T-helper 2 cell treated with Interferon-gamma antibody and Interleukin-4, amounts not matched to agents 5 μg/mL and 100 μg/mL, for 36 hours (primary cell): ENCODE measurements at regions not wholly inside any gene's neighbourhood (a gene's known extent, or its start where the extent isn't known, plus 50 kb on each side); places are given as distances from the start of the nearest gene placed in this dataset.
"Not testable (repeated sequence)": the region's sequence is repeated elsewhere in the genome, so short reads cannot be mapped to it uniquely, and the experiment has no call there.

Experiments used
- DNase-seq: peaks from one replicate; pipeline ENCODE4 v3.0.0; 2021; ENCODE audit warnings: low spot score
- H3K27ac Mint-ChIP-seq: one replicate; pipeline ENCODE4 v1.8.0; 2021; ENCODE audit warnings: mild to moderate bottlenecking, mixed read lengths
- H3K27me3 Mint-ChIP-seq: one replicate; pipeline ENCODE4 v1.8.0; 2021; ENCODE audit warnings: low read depth, mixed read lengths
- H3K36me3 Mint-ChIP-seq: one replicate; pipeline ENCODE4 v1.8.0; 2021; ENCODE audit warnings: low read depth, mixed read lengths
- H3K4me1 Mint-ChIP-seq: one replicate; pipeline ENCODE4 v1.8.0; 2021; ENCODE audit warnings: low read depth, mixed read lengths
- H3K4me3 Mint-ChIP-seq: one replicate; pipeline ENCODE4 v1.8.0; 2022; ENCODE audit warnings: mild to moderate bottlenecking, moderate library complexity, mixed read lengths
- H3K9me3 Mint-ChIP-seq: one replicate; pipeline ENCODE4 v1.8.0; 2021; ENCODE audit warnings: mixed read lengths

GRCh38 chr4:115973768-115974167 lies 860.3 kb upstream of the NDST4 start:
- Mint-ChIP-seq H3K27ac (no peak overlapping the region), H3K9me3 (no peaks in the 10 kb centered on the region), H3K4me1 (no peaks in the 10 kb centered on the region), H3K27me3 (no peaks in the 10 kb centered on the region), H3K4me3 (no peak overlapping the region), H3K36me3 (no peaks in the 10 kb centered on the region)
- DNase-seq: no peak

GRCh38 chr4:115972967-115973366 lies 859.5 kb upstream of the NDST4 start:
- H3K27ac Mint-ChIP-seq: no peak overlapping the region
- no peaks in the 10 kb centered on the region for H3K4me1 Mint-ChIP-seq
- H3K4me3 Mint-ChIP-seq: no peak overlapping the region

GRCh38 chr4:115970859-115971258 lies 857.4 kb upstream of the NDST4 start:
- H3K4me1 Mint-ChIP-seq: no peaks in the 10 kb centered on the region

More at GRCh38 chr4:115972967-115973366, 859.5 kb upstream of the NDST4 start:
- DNase-seq: no peak
- no peaks in the 10 kb centered on the region for H3K36me3 Mint-ChIP-seq
- H3K27me3 Mint-ChIP-seq: no peaks in the 10 kb centered on the region
- no peaks in the 10 kb centered on the region for H3K9me3 Mint-ChIP-seq

GRCh38 chr4:115969756-115970155 lies 856.3 kb upstream of the NDST4 start:
- Mint-ChIP-seq H3K27me3 (no peaks in the 10 kb centered on the region), H3K36me3 (no peaks in the 10 kb centered on the region), H3K4me3 (no peak overlapping the region), H3K27ac (no peak overlapping the region), H3K4me1 (no peaks in the 10 kb centered on the region), H3K9me3 (no peaks in the 10 kb centered on the region)
- DNase-seq: no peak

More at GRCh38 chr4:115970859-115971258, 857.4 kb upstream of the NDST4 start:
- Mint-ChIP-seq H3K4me3 (no peak overlapping the region), H3K27me3 (no peaks in the 10 kb centered on the region), H3K36me3 (no peaks in the 10 kb centered on the region), H3K27ac (no peak overlapping the region), H3K9me3 (no peaks in the 10 kb centered on the region)
- no peak for DNase-seq

- Mint-ChIP-seq H3K4me3 (no peak overlapping the region), H3K27me3 (no peaks in the 10 kb centered on the region), H3K27ac (no peak overlapping the region), H3K9me3 (no peaks in the 10 kb centered on the region), H3K4me1 (no peaks in the 10 kb centered on the region), H3K36me3 (no peaks in the 10 kb centered on the region)
- DNase-seq: no peak
Measured at GRCh38 chr4:115965588-115965987, 852.2 kb upstream of the NDST4 start.

GRCh38 chr4:115956054-115956796 lies 842.8 kb upstream of the NDST4 start:
- not testable (repeated sequence) for H3K36me3 Mint-ChIP-seq, DNase-seq, H3K27me3 Mint-ChIP-seq, H3K9me3 Mint-ChIP-seq, H3K4me3 Mint-ChIP-seq, H3K4me1 Mint-ChIP-seq, H3K27ac Mint-ChIP-seq

- H3K27ac Mint-ChIP-seq: no peak overlapping the region
- no peak overlapping the region for H3K4me3 Mint-ChIP-seq
- no peaks in the 10 kb centered on the region for H3K27me3 Mint-ChIP-seq
- DNase-seq: no peak
- no peaks in the 10 kb centered on the region for H3K36me3 Mint-ChIP-seq
- peaks cover 8% of the 10 kb centered on the region for H3K4me1 Mint-ChIP-seq
- H3K9me3 Mint-ChIP-seq: peaks cover 9% of the 10 kb centered on the region
Measured at GRCh38 chr4:115950806-115951205, 837.4 kb upstream of the NDST4 start.

- not testable (repeated sequence) for H3K4me1 Mint-ChIP-seq, H3K27me3 Mint-ChIP-seq, DNase-seq, H3K27ac Mint-ChIP-seq, H3K36me3 Mint-ChIP-seq, H3K4me3 Mint-ChIP-seq, H3K9me3 Mint-ChIP-seq
Measured at GRCh38 chr4:115949974-115950743, 836.7 kb upstream of the NDST4 start.

GRCh38 chr4:115945026-115945425 lies 831.6 kb upstream of the NDST4 start:
- Mint-ChIP-seq H3K27me3 (no peaks in the 10 kb centered on the region), H3K9me3 (peaks cover 10% of the 10 kb centered on the region), H3K4me3 (no peak overlapping the region), H3K27ac (no peak overlapping the region), H3K36me3 (no peaks in the 10 kb centered on the region), H3K4me1 (peaks cover 3% of the 10 kb centered on the region)
- DNase-seq: no peak

GRCh38 chr4:115944146-115944905 lies 830.9 kb upstream of the NDST4 start:
- H3K27ac Mint-ChIP-seq: no peak overlapping the region
- H3K4me1 Mint-ChIP-seq: no peaks in the 10 kb centered on the region
- H3K27me3 Mint-ChIP-seq: no peaks in the 10 kb centered on the region
- no peak overlapping the region for H3K4me3 Mint-ChIP-seq
- DNase-seq: no peak
- H3K36me3 Mint-ChIP-seq: no peaks in the 10 kb centered on the region
- H3K9me3 Mint-ChIP-seq: peaks cover 3% of the 10 kb centered on the region

GRCh38 chr4:115938764-115939443 lies 825.5 kb upstream of the NDST4 start:
- H3K27me3 Mint-ChIP-seq: no peaks in the 10 kb centered on the region
- peaks cover 3% of the 10 kb centered on the region for H3K9me3 Mint-ChIP-seq
- H3K4me1 Mint-ChIP-seq: no peaks in the 10 kb centered on the region
- H3K27ac Mint-ChIP-seq: no peak overlapping the region
- H3K36me3 Mint-ChIP-seq: no peaks in the 10 kb centered on the region
- DNase-seq: no peak
- no peak overlapping the region for H3K4me3 Mint-ChIP-seq

- DNase-seq: no peak
- Mint-ChIP-seq H3K36me3 (no peaks in the 10 kb centered on the region), H3K9me3 (no peaks in the 10 kb centered on the region), H3K27ac (no peak overlapping the region), H3K4me3 (no peak overlapping the region), H3K4me1 (no peaks in the 10 kb centered on the region), H3K27me3 (no peaks in the 10 kb centered on the region)
Measured at GRCh38 chr4:115929373-115929772, 816.0 kb upstream of the NDST4 start.

GRCh38 chr4:115927382-115927781 lies 814.0 kb upstream of the NDST4 start:
- Mint-ChIP-seq H3K4me1 (no peaks in the 10 kb centered on the region), H3K4me3 (no peak overlapping the region), H3K36me3 (no peaks in the 10 kb centered on the region), H3K27me3 (no peaks in the 10 kb centered on the region), H3K27ac (no peak overlapping the region), H3K9me3 (no peaks in the 10 kb centered on the region)
- no peak for DNase-seq
